ENCODE measurements at regions not wholly inside any gene's neighbourhood (a gene's known extent, or its start where the extent isn't known, plus 50 kb on each side); places are given as distances from the start of the nearest gene placed in this dataset.

- CTCF ChIA-PET (ENCODE audit: low intra/inter-chr PET ratio) = no interaction called here
- no TSS peak for BruUV-seq (replicated peaks)
- TF ChIP-seq NCOA6 (IDR thresholded peaks at IDR 0.05) (no peak), NUFIP1 (IDR thresholded peaks at IDR 0.05; ENCODE audit: partially characterized antibody) (no peak), CEBPB (tag; IDR thresholded peaks at IDR 0.05) (no peak), RFX7 (CRISPR knock-in tag; IDR thresholded peaks at IDR 0.05) (no peak), FUS (optimal IDR thresholded peaks at IDR 0.05; ENCODE audit: low read depth, low read length) (no peak), ZNF77 (CRISPR knock-in tag; IDR thresholded peaks at IDR 0.05) (no peak), RNF2 (IDR thresholded peaks at IDR 0.05) (no peak), CTCFL (IDR thresholded peaks at IDR 0.05; ENCODE audit: borderline replicate concordance, insufficient read depth, low read depth, low read length, poor library complexity, severe bottlenecking) (no peak), RNF219 (CRISPR knock-in tag; IDR thresholded peaks at IDR 0.05) (no peak), CEBPG (CRISPR knock-in tag; IDR thresholded peaks at IDR 0.05) (no peak), CEBPG (tag; conservative IDR thresholded peaks at IDR 0.05 in 1 of 2, IDR thresholded peaks at IDR 0.05 in 1 of 2) (no peak), ZNF174 (CRISPR knock-in tag; IDR thresholded peaks at IDR 0.05) (no peak), TSHZ1 (CRISPR knock-in tag; IDR thresholded peaks at IDR 0.05) (no peak), TBL1XR1 (IDR thresholded peaks at IDR 0.05; ENCODE audit: low read length in 2 of 2) (no peak), TEAD4 (IDR thresholded peaks at IDR 0.05; ENCODE audit: low read length) (no peak), TEAD4 (CRISPR knock-in tag; IDR thresholded peaks at IDR 0.05; ENCODE audit: borderline replicate concordance) (no peak), E2F4 (CRISPR knock-in tag; IDR thresholded peaks at IDR 0.05; ENCODE audit: low read depth) (no peak)
Measured at GRCh38 chr3:81861593-81861992, 100.1 kb upstream of the GBE1 start.

More at GRCh38 chr3:81861593-81861992, 100.1 kb upstream of the GBE1 start:
- no peaks in the 10 kb centered on the region for H3K9me1 ChIP-seq (ENCODE audit: control insufficient read depth, insufficient read depth, low read length)
- H4K20me1 ChIP-seq (replicated peaks; ENCODE audit: control insufficient read depth, insufficient read depth, low read length) = no peaks in the 10 kb centered on the region
- H3K4me3 ChIP-seq = no peak overlapping the region
- POLR2A ChIA-PET = no interaction called here
- WGBS (ENCODE audit: insufficient coverage, low coverage, missing lambda C conversion rate) = 0% methylated on average over 1 of the region's 1 CpG
- H3K27me3 ChIP-seq (ENCODE audit: control insufficient read depth in 2 of 2, insufficient read depth in 2 of 2, low read length in 2 of 2) = no peaks in the 10 kb centered on the region
- in situ Hi-C loops (cut with MboI) = no loop called here
- DNase-seq (ENCODE audit: extremely low read depth in 1 of 4, low spot score in 3 of 4) = no peak
- intact Hi-C loops (cut with micrococcal nuclease) = no loop called here
- no peak for ATAC-seq
- H3K9ac ChIP-seq (ENCODE audit: insufficient read depth in 1 of 2, low read depth in 2 of 2, low read length in 2 of 2) = no peak overlapping the region
- H3K4me1 ChIP-seq (replicated peaks in 1 of 2; ENCODE audit: control insufficient read depth in 2 of 2, insufficient read depth in 2 of 2, low read length in 2 of 2) = no peaks in the 10 kb centered on the region
- no peaks in the 10 kb centered on the region for H3K9me3 ChIP-seq (replicated peaks; ENCODE audit: control insufficient read depth, insufficient read depth, low read depth, low read length)
- no peak overlapping the region for H2AFZ ChIP-seq (ENCODE audit: low read depth, low read length)
- H3K36me3 ChIP-seq (ENCODE audit: control insufficient read depth, insufficient read depth, low read length) = no peaks in the 10 kb centered on the region
- FAIRE-seq = no peak
- H3K79me2 ChIP-seq (ENCODE audit: control insufficient read depth, insufficient read depth, low read length) = no peaks in the 10 kb centered on the region
- H3K4me2 ChIP-seq (ENCODE audit: insufficient read depth, low read length) = no peak overlapping the region
- no peak overlapping the region for H3K27ac ChIP-seq (ENCODE audit: extremely low read depth, low read depth, low read length)
